Activated CD4-positive, alpha-beta T cell treated with anti-CD3 and anti-CD28 coated beads for 24 hours (primary cell): ENCODE measurements at regions not wholly inside any gene's neighbourhood (a gene's known extent, or its start where the extent isn't known, plus 50 kb on each side); places are given as distances from the start of the nearest gene placed in this dataset.
"Not testable (repeated sequence)": the region's sequence is repeated elsewhere in the genome, so short reads cannot be mapped to it uniquely, and the experiment has no call there.

Source experiments
- DNase-seq, 2 donors: peaks; one replicate each; pipeline ENCODE4 v3.0.0-alpha.2; 2020; ENCODE audit warnings: low read depth in 2 of 2

DNA sequence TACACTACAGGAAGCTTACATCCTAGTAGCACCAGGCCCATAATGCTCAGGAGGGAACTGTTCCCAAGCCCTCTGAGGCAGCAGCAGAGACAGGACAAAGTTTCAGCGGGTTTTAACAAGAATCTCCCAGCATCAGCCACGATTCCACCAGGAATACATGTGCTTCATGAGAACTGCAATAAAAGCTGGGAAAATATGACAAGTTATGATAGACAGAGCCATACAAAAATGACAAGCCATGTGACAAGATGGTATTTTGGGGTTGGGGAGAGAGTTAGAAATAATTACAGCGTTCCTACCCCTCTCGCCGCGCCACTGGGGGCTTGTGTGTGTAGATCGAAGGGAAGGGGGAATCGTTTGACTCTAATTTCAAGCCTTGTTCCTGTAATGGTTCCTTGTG is 112.7 kb upstream of the CTBP2 start:
- no peak for DNase-seq

DNA sequence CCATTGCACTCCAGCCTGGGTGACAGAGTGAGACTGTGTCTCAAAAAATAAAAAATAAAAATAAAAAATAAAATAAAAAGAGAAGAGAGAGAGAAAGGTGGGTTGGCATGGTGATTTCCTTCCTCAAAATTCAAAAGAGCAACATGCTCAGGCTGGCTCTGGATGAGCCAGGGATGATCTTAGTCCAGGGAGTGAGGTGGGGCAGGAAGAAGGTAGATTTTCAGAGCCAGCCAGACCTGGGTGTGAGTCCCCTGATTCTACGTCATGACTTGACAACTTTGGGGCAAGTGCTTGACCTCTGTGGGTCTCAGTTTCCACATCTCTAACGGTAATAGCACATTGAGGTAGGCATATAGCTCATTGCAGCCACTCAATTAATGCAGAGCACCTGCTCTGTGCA is 109.4 kb upstream of the CTBP2 start:
- DNase-seq, result no peak

DNA sequence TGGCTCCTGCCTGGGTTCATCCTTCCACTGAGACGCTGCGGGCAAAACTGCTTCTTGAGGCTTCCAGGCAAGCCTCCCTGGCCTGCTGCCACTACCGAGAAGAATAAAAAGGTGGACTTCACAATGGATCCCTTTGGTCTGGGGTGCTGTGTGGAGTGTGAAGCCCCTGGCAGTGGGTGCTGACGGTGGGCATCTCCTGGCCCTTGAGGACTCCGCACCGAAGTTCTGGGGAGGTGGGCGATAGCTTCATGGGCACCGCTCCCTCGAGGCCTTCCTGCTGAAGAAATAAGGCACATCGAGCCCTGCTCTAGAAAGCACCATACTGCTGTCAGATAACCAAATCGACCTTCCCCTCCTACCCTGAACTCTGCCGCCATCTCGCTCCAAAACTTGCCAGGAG is 106.6 kb upstream of the CTBP2 start:
- DNase-seq, result no peak

DNA sequence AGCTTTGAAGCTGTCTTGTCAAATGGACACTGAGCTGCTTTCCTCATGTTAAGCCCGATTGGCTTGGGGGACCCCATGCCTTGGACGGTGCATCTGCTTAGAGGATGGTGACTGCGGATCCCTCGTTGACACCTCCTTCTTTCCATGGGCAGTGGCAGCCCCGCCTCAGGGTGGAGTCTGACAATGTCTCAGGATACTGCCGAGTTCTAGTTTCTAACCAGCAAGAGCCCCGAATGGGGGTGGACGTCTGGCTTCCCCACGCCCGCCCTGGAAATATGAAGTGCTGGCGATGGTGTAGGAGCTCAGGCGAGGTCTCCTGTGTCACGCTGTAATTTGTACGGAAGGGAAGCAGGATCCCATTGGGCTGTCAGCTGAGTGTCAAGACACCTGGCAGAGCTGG is 106.2 kb upstream of the CTBP2 start:
- DNase-seq, result no peak

DNA sequence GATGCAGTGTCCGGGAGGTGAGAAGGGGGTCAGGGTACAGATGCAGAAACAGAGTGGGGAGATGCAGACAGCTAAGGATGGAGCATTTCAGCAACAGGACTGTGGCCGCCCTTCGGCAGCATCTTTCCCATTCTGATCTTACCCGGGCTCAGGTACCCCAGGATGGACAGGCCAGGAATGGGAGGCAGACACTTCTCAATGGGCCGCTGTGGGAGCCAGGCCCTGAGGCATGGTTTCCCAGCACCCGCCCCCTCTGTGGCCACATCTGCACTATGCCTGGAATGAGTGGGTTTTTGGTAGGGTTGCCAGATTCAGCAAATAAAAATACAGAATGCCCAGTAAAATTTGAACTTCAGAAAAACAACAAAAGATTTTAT is 105.2 kb upstream of the CTBP2 start:
- no peak for DNase-seq

DNA sequence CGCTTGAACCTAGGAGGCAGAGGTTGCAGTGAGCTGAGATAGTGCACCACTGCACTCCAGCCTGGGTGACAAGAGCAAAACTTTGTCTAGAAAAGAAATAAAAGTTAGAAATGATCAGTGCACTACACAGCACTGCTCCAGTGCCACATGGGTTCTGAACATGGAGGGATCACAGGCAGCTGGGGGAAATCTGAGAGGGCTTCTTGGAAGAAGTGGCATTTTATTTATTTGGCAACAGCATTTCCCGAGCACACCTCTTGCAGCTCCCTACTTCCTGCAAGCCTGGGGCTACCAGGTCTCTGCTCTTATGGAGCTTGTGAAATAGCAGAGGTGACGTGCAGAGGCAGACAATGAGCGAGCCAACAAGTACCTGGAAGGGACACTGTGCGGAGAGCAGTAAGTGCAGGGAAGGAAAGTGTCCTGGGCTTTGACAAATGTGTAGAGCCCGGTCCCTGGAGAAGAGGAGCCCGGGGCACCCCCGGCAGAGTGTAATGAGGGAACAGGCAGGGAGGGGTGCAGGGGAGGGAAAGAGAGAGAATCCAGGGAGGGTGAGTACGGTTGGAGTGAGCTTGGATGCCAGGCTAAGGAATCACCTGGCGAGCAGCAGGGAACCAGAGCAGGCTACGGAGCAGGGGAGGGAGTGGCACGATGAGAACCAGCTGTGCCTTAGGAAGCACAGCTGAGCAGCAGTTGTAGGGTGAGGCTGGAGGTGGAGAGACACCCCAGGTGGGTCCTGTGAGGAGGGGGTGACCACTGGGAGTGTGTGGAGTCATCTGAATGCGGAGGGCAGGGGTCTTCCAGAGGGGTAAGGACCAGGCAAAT is 104.6 kb upstream of the CTBP2 start:
- no peak for DNase-seq

DNA sequence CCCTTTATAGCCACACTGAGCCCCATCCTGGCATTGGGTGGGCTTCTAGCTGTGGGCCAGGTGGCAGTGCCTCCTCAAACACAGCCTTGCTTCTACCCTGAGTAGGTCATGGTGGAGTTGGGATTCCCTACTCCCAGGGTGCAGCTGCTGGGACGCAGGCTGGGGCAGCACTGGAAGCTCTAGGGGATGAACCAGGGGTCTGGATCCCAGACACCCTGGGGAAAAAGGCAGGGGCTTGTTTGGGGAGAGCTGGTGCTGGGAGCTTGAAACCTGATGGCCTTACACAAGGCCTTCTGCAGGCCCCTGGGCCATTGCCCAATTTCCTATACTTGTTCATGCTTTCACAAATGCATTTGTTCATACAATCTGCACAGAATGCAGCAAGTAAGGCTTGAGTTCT is 103.7 kb upstream of the CTBP2 start:
- DNase-seq, result no peak

DNA sequence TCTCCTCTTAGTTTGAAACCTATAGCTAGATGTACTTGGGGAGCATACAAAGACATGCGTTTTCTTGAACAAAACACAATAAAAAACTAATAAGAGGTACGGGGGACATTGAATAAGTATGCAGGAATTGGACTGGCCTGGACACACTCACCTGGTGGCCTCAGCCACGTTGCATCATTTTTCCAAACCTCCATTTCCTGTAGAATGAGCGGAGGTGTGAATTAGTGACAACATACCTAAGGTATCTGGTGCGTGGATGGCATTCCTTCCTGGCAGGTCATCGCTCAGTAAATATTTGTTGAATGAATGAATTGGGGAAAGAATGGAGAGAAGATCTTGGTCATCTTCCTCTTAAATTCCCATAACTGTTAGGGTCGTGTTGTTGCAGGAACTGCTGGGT is 103.2 kb upstream of the CTBP2 start:
- DNase-seq, result no peak

DNA sequence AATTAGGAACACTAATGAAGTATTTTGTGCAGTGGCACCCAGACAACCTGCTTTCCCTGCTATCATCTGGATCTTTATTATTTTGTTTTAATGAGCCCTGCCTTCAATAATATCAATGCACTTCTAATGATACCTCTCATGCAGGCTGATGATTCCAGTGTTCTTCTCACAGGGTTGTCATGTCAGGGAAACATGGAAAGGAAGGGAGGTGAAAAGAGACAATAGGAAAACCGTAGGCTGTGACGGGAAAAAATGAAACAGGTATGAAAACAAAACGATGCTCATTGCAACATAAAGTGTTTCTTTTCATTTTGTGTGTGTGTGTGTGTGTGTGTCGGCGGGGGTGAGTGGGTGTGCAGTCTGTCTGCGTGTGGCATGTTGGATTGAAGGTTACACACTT is 102.6 kb upstream of the CTBP2 start:
- DNase-seq, result no peak

DNA sequence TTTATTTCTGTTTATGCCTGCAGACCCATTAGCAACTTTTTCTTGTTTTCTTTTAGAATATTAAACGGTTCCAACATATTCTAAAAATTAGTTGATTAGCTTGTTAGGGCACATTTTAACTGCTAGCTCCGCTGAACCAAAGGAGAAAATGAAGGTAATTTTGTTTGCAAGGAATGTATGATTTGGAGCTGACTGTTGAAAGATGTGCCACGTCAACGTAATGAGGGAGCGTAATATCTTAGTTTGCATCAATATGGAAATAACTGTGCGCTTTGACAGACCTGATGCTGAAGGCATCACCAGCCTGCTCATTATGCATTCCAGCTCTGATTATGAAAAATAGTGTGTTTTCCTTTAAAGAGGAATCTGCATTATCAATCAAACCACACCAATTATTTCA is 102.0 kb upstream of the CTBP2 start:
- no peak for DNase-seq

DNA sequence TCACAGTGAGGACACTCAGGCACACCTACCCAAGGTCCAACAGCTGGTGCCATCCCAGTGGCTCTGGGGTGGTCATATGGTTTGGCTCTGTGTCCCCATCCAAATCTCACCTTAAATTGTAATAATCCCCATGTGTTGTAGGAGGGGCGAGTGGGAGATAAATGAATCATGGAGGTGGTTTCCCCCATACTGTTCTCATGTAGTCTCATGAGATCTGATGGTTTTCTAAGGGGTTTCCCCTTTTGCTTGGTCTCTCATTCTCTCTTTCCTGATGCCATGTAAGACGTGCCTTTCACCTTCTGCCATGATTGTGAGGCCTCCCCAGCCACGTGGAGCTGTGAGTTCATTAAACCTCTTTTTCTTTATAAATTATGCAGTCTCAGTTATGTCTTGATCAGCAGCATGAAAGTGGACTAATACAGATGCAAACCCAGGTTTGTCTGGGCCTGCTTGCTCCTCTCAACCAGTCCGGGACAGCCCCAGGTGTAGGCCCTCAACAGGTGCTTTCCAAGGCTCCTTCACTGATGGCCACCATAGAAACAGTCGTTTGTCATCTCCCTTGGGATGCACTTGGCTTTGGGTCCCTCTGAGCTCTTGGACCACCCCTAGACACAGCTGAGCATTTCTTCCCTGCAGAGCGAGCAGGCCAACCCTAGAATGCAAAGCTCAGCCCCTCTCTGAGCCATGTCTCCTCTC is 101.3 kb upstream of the CTBP2 start:
- no peak for DNase-seq

DNA sequence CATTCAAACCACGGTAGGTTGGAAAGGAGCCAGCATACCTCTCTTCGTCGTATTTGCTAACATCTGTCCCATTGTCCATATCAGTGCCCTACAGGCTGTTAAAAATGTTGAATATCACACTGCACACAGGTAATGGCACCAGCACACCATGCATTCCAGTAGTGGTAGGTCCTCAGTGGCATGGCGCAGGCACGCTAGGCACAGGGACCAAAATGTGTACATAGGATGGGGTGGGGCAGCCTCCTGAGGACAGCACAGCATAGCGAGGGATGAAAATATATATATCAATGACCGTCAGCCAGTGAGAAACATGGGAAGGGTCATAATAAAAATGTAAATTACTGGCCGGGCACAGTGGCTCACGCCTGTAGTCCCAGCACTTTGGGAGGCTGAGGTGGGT is 99.9 kb upstream of the CTBP2 start:
- no peak for DNase-seq

DNA sequence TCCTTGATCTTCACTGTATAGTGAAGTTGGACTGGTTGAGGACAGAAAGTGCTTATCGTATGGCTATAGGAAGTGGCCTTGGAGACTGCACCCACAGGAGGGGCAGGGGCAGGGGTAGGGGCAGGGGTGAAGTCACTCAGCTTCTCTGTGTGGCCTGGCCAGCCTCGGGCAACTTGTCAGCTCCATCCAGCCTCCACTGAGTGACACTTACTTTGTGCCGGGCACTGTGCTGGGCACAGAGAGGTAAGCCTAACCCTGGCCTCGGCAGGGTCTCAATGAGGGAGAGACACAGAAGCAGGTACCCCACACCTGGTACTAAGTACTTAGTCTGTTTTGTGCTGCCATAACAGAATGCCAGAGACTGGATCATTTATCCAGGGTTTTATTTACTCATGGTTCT is 99.3 kb upstream of the CTBP2 start:
- no peak for DNase-seq

DNA sequence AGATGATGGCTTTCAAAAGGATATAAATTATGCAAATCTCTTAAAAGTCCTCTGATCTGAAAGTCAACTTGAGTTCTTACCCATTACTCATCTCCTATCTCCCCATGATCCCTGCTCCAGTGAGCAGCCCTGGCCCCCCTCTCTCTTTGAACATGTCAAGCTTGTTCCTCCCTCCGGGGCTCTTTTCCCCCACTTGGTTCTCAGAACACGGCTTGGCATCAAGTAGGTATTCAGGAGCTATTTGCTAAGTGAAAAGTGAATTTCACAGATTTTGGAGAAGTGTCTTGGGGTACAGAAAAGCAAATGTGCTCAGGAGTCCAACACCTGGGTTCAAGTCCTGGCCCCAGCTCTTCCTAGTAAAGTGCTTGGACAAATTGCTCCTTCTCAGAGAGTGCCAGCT is 98.3 kb upstream of the CTBP2 start:
- DNase-seq, result no peak

DNA sequence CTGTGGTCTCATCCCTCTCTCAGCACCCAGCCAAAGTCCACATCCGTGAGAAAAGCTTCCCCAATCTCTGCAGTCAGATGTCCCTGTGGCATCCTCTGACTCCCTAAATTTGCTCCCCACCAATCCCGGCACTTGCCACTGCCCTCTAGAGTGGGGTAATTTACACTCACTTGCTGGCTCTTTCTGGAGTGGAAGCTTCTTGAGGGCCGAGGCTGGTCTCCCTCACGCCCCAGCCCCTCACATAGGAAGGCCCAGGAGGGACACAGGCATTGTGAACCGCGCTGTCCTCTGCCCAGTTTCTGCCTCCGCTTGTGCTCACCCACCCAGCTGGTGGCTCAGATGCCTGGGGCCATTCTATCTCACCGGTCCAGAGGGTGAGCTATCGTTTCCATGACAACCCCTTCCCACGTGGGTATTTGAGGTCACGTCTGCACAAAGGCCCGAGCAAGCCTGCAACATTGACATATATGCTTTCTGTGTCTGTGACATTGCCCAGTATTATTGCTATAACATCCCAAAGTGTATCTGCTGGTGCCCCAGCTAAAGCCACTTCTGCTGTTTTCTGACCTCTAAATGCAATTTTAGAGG is 97.3 kb upstream of the CTBP2 start:
- DNase-seq, result no peak

DNA sequence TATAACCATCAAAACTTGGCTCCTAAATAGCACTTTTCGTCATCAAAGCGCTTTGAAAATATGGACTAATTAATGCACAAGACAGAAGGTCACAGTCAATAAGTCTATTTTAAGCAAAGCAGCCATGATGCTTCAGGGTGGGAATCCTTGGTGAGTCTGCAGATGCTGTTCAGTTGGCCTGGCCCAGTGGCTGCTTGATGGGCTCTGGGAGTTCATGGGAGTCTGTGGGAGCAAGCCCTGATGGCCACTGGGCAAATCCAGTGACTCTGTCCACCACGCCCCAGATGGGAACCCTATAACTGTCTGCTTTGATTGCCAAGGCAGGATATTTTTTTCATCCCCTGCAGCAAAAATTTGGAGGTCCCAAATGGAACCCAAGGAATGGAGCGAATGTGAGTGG is 95.7 kb upstream of the CTBP2 start:
- no peak for DNase-seq

DNA sequence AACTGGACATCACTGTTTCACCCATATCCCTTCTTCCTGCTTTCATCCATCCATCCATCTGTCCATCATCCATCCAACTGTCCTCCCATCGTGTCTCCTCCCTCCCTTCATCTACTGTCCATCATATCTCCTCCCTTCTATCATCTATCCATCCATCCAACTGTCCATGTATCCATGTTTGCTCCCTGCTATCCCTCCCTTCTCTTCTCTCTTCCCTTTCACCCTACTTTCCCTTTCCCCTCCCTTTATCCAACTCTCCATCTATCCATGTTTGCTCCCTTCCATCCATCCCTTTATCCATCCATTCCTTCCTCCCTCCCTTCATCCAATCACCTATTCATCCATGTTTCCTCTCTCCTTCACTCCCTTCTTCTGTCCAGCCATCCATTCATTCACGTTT is 92.6 kb upstream of the CTBP2 start:
- no peak for DNase-seq

DNA sequence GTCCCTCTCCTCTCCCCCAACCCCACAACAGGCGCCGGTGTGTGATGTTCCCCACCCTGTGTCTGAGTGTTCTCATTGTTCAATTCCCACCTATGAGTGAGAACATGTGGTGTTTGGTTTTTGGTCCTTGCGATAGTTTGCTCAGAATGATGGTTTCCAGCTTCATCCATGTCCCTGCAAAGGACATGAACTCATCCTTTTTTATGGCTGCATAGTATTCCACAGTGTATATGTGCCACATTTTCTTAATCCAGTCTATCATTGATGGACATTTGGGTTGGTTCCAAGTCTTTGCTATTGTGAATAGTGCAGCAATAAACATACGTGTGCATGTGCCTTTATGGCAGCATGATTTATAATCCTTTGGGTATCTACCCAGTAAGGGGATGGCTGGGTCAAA is 90.5 kb upstream of the CTBP2 start:
- not testable (repeated sequence) for DNase-seq

DNA sequence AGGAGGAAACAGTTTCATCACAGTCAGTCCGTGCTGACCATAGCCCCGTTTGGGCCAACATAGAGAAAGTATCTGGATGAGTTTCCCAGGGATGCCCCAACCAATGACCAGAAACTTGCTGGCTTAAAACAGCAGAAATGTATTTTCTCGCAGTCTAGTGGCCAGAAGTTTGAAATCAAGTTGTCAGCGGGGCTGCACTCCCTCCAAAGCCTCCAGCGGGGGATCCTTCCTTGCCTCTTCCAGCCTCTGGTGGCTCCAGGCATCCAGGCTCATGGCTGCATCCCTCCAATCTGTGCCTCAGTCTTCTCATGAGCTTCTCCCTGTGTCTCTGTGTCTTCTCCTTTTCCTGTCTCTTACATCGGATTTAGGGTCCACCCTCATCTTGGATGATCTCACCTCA is 89.6 kb upstream of the CTBP2 start:
- no peak for DNase-seq

DNA sequence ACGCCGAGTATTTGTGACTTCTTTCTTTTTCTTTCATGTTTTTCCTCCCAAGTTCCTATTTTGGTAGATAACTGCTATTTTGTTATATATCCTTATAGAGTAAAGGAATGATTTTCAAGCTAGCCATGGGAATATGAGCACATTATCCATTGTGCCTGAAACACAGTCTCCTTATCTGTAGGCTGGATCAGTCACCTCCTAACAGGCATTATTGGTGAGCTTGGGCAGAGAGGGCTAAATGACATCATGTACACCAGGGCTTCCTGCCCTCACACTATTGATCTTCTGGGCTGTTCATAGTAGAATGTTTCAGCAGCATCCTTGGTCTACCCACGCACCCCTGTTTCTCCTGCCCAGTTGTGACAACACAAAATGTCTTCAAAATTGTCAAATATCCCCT is 88.1 kb upstream of the CTBP2 start:
- no peak for DNase-seq

DNA sequence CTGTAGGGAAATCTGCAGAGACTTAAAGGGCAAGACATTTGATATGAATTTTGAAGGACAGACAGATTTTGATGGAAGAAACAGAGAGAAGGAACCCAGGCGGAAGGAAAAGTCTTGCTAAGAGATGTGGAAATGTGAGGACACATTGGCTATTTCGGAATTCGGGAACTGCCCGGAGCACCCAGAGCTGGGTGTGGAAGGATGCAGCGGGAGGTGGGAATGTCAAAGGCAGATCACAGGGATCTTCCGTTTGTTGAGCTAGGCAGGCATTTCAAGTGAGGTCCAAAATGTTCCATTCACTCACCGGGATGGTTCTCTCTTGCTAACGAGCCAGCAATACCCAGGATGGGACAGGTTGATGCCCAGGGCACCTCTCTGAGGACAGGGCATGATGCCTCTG is 87.2 kb upstream of the CTBP2 start:
- no peak for DNase-seq

DNA sequence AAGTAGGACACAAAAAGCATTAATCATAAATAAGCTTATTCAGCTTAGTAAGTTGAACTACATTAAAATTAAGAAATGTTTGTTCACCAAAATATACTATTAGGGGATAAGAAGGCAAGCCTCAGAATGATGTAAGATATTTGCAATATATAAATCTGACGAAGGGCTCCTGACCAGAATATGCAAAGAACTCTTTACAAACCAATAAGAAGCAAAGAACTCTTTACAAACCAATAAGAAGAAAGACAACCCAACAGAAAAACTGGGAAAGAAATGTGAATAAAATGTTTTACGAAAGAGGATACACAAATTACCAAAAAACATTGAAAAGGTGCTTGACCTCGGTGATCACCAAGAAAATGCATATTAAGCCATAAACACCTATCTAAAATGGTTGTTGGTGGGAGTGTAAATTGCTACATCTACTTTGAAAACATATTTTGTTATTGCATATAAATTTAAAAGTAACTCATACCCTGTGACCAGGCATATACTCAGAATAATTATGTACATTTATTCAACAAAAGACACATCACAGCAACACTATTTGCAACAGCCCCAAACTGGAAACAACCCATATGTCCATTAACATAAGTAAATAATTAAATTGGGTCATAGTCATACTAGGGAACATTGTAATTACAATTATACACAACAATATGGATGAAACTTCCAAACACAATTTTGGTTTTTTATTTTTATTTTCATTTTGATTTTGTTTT is 83.3 kb upstream of the CTBP2 start:
- no peak for DNase-seq

DNA sequence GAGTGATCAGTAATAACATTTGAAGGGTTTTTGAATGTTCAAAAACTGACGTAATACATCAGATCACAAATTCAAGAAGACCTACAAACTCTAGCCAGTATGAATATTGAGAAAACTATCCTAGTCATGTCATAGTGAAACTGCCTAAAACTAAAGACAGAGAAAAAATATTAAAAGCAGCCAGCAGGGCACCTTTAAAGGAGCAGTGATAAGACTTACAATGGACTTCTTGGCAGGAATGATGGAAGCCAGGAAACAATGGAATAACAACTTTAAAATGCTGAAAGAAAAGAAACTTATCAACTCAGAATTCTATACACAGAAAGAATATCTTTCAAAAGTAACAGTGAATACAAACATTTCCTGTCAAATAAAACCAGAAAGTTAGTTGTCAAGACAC is 78.3 kb upstream of the CTBP2 start:
- no peak for DNase-seq
